SU-DHL-6 (cell line): ENCODE measurements at regions not wholly inside any gene's neighbourhood (a gene's known extent, or its start where the extent isn't known, plus 50 kb on each side); places are given as distances from the start of the nearest gene placed in this dataset.

ENCODE experiments used
- H2AFZ ChIP-seq: fragments of 200-600 bp; sonication (generic); 2 replicates; pipeline ENCODE4 v1.6.1; 2014; ENCODE audit warnings: low read depth, mild to moderate bottlenecking, moderate library complexity, mixed read lengths, antibody characterized with exemption, low read length; ENCODE audit not compliant: severe bottlenecking
- H3F3A ChIP-seq: fragments of 200-600 bp; shearing (Covaris generic); 2 replicates; pipeline ENCODE4 v1.6.0; 2016; ENCODE audit warnings: antibody characterized with exemption, mild to moderate bottlenecking; ENCODE audit not compliant: insufficient read depth
- H3K27ac ChIP-seq: fragments of 200-600 bp; sonication (generic); 2 replicates; pipeline ENCODE4 v1.5.1; 2016; ENCODE audit warnings: low read depth, mild to moderate bottlenecking, low read length, moderate library complexity, mixed read lengths
- H3K27me3 ChIP-seq: fragments of 200-600 bp; sonication (generic), shearing (Covaris generic); 2 replicates; pipeline ENCODE4 v1.6.0; 2014; ENCODE audit warnings: mild to moderate bottlenecking, low read length
- H3K36me3 ChIP-seq: fragments of 200-600 bp; sonication (generic); 2 replicates; pipeline ENCODE4 v1.6.1; 2014; ENCODE audit warnings: mild to moderate bottlenecking, low read length, mixed read lengths
- H3K4me2 ChIP-seq: fragments of 300-600, 200-600 bp; shearing (Covaris generic), sonication (generic); 2 replicates; pipeline ENCODE4 v1.6.0; 2014; ENCODE audit warnings: low read length, low read depth, mild to moderate bottlenecking; ENCODE audit not compliant: poor library complexity, severe bottlenecking
- H3K4me3 ChIP-seq: fragments of 200-600 bp; sonication (generic); 2 replicates; pipeline ENCODE4 v1.5.1; 2014; ENCODE audit warnings: antibody characterized with exemption, low read length, mild to moderate bottlenecking, mixed read lengths; ENCODE audit not compliant: insufficient read depth, poor library complexity, severe bottlenecking
- H3K79me2 ChIP-seq: fragments of 200-600 bp; sonication (generic); 2 replicates; pipeline ENCODE4 v1.6.1; 2014; ENCODE audit warnings: mild to moderate bottlenecking, low read length, moderate library complexity; ENCODE audit not compliant: insufficient read depth
- H3K9ac ChIP-seq: fragments of 200-600 bp; sonication (generic); 2 replicates; pipeline ENCODE4 v1.7.0; 2014; ENCODE audit warnings: mild to moderate bottlenecking, low read length
- H3K9me2 ChIP-seq: fragments of 200-600 bp; sonication (generic); replicated peaks from 2 replicates; pipeline ENCODE4 v1.6.1; 2014; ENCODE audit warnings: low read length; ENCODE audit not compliant: insufficient read depth
- H3K9me3 ChIP-seq: fragments of 200-600 bp; sonication (generic); 2 replicates; pipeline ENCODE4 v1.6.1; 2014; ENCODE audit warnings: low read length, mixed read lengths; ENCODE audit not compliant: insufficient read depth
- H4K20me1 ChIP-seq: fragments of 200-600 bp; sonication (generic); 2 replicates; pipeline ENCODE4 v1.6.1; 2014; ENCODE audit warnings: low read depth, mild to moderate bottlenecking, antibody characterized with exemption, low read length, moderate library complexity, mixed read lengths
- EZH2phosphoT487 ChIP-seq: fragments of 200-600 bp; sonication (generic), shearing (Covaris generic); conservative IDR thresholded peaks from 2 replicates; pipeline ENCODE4 v1.6.1; 2018; ENCODE audit warnings: mild to moderate bottlenecking, antibody characterized with exemption, low read length, moderate library complexity, mixed read lengths
- TF ChIP-seq, protein P1 (sequence below): fragments of 200-600 bp; sonication (generic); IDR thresholded peaks from one replicate; pipeline ENCODE4 v1.5.1; 2017; ENCODE audit warnings: antibody characterized with exemption, mild to moderate bottlenecking, low read length, moderate library complexity; ENCODE audit not compliant: insufficient read depth, poor library complexity, severe bottlenecking

DNA sequence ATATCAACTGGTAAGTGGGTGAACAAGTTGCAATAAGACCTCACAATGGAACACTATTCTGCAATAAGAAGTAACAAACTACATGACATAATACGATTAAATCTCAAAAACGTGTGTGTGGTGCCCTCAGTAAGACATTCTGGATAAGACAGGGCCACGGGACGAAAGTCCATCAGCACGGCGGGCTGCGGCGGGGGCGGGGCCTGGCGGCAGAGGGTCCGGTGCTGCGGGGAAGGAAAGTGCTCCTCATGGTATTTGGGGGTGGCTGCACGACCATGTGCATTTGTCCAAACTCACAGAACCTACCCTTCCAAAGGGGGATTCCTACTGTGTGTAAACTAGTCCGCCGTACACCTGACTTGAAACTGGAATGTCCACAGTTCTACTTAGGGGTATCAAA is 341.8 kb downstream of the TCERG1L start:
- H3K36me3 ChIP-seq, result no peaks in the 10 kb centered on the region
- H3F3A ChIP-seq, result no peaks in the 10 kb centered on the region
- H3K9ac ChIP-seq, result no peak overlapping the region
- no peaks in the 10 kb centered on the region for H4K20me1 ChIP-seq
- TF ChIP-seq, protein P1, sequence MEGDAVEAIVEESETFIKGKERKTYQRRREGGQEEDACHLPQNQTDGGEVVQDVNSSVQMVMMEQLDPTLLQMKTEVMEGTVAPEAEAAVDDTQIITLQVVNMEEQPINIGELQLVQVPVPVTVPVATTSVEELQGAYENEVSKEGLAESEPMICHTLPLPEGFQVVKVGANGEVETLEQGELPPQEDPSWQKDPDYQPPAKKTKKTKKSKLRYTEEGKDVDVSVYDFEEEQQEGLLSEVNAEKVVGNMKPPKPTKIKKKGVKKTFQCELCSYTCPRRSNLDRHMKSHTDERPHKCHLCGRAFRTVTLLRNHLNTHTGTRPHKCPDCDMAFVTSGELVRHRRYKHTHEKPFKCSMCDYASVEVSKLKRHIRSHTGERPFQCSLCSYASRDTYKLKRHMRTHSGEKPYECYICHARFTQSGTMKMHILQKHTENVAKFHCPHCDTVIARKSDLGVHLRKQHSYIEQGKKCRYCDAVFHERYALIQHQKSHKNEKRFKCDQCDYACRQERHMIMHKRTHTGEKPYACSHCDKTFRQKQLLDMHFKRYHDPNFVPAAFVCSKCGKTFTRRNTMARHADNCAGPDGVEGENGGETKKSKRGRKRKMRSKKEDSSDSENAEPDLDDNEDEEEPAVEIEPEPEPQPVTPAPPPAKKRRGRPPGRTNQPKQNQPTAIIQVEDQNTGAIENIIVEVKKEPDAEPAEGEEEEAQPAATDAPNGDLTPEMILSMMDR, result no peak
- no peak for TF ChIP-seq EZH2phosphoT487
- H3K4me3 ChIP-seq, result no peak overlapping the region
- H3K9me2 ChIP-seq, result no peaks in the 10 kb centered on the region
- no peak overlapping the region for H3K27ac ChIP-seq
- H3K79me2 ChIP-seq, result no peaks in the 10 kb centered on the region
- H2AFZ ChIP-seq, result no peak overlapping the region
- H3K4me2 ChIP-seq, result no peak overlapping the region
- H3K9me3 ChIP-seq, result no peaks in the 10 kb centered on the region
- no peaks in the 10 kb centered on the region; the same call in 1 of the 2 replicates for H3K27me3 ChIP-seq

GRCh38 chr10:130970341-130971122 is 341.0 kb downstream of the TCERG1L start:
- no peaks in the 10 kb centered on the region; the same call in 1 of the 2 replicates for H3K27me3 ChIP-seq
- no peak overlapping the region for H3K4me3 ChIP-seq
- H3F3A ChIP-seq, result no peaks in the 10 kb centered on the region
- no peaks in the 10 kb centered on the region for H3K9me2 ChIP-seq
- TF ChIP-seq EZH2phosphoT487, result no peak
- TF ChIP-seq, protein P1, result no peak
- no peak overlapping the region for H3K27ac ChIP-seq
- no peaks in the 10 kb centered on the region for H3K9me3 ChIP-seq
- no peaks in the 10 kb centered on the region for H4K20me1 ChIP-seq
- H3K36me3 ChIP-seq, result no peaks in the 10 kb centered on the region
- H3K4me2 ChIP-seq, result no peak overlapping the region
- H3K9ac ChIP-seq, result no peak overlapping the region
- no peak overlapping the region for H2AFZ ChIP-seq
- no peaks in the 10 kb centered on the region for H3K79me2 ChIP-seq

GRCh38 chr10:130971123-130971435 is 340.4 kb downstream of the TCERG1L start:
- Histone ChIP-seq H3K4me2 (no peak overlapping the region), H3K9me2 (no peaks in the 10 kb centered on the region), H4K20me1 (no peaks in the 10 kb centered on the region), H3K9me3 (no peaks in the 10 kb centered on the region), H3K36me3 (no peaks in the 10 kb centered on the region), H3K9ac (no peak overlapping the region), H3F3A (no peaks in the 10 kb centered on the region), H3K4me3 (no peak overlapping the region), H3K79me2 (no peaks in the 10 kb centered on the region), H2AFZ (no peak overlapping the region), H3K27me3 (no peaks in the 10 kb centered on the region; the same call in 1 of the 2 replicates), H3K27ac (no peak overlapping the region)
- no peak for TF ChIP-seq EZH2phosphoT487
- TF ChIP-seq, protein P1, result no peak
